B cell (primary cell): ENCODE measurements at regions not wholly inside any gene's neighbourhood (a gene's known extent, or its start where the extent isn't known, plus 50 kb on each side); places are given as distances from the start of the nearest gene placed in this dataset.

Experiments
- EZH2 ChIP-seq: IDR thresholded peaks from 2 replicates; pipeline ENCODE4 v1.6.1; 2012; ENCODE audit warnings: borderline replicate concordance, low read depth, mild to moderate bottlenecking, moderate library complexity, low read length; ENCODE audit not compliant: insufficient read depth, poor library complexity, severe bottlenecking
- TF ChIP-seq, protein P1 (sequence below): fragments of 200-600 bp; IDR thresholded peaks from one replicate; pipeline ENCODE4 v1.8.0; 2022; ENCODE audit warnings: antibody characterized with exemption, mild to moderate bottlenecking

DNA sequence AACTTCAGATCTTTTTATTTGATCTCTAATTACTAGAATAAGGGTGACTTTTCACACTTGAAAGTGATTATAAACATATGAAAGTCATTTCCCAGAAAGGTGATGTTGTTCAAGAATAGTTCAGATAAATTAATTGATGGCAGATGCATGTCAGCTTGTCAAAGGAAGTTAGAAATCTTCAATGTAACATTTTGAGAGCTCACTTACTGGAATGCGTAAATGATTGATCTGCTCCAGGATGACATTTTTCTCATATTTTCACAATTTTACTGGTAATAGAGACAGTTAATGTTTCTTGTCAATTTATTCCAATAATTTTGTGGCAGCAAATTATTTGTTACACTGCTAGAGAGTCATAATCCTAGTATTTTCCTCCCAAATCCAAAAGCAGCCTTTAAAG is 424.2 kb downstream of the PLA2G4A start:
- TF ChIP-seq, protein P1, sequence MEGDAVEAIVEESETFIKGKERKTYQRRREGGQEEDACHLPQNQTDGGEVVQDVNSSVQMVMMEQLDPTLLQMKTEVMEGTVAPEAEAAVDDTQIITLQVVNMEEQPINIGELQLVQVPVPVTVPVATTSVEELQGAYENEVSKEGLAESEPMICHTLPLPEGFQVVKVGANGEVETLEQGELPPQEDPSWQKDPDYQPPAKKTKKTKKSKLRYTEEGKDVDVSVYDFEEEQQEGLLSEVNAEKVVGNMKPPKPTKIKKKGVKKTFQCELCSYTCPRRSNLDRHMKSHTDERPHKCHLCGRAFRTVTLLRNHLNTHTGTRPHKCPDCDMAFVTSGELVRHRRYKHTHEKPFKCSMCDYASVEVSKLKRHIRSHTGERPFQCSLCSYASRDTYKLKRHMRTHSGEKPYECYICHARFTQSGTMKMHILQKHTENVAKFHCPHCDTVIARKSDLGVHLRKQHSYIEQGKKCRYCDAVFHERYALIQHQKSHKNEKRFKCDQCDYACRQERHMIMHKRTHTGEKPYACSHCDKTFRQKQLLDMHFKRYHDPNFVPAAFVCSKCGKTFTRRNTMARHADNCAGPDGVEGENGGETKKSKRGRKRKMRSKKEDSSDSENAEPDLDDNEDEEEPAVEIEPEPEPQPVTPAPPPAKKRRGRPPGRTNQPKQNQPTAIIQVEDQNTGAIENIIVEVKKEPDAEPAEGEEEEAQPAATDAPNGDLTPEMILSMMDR: no peak
- no peak for TF ChIP-seq EZH2
